PC-3 (cell line): ENCODE measurements at regions not wholly inside any gene's neighbourhood (a gene's known extent, or its start where the extent isn't known, plus 50 kb on each side); places are given as distances from the start of the nearest gene placed in this dataset.

Experiments used
- EZH2 ChIP-seq: fragments of 300-600 bp; sonication (generic); IDR thresholded peaks from one replicate; pipeline ENCODE4 v1.6.1; 2017; ENCODE audit warnings: antibody characterized with exemption, mild to moderate bottlenecking, low read length; ENCODE audit not compliant: unreplicated experiment
- TF ChIP-seq, protein P1 (sequence below): fragments of 300-600 bp; sonication (generic); conservative IDR thresholded peaks from 2 replicates; pipeline ENCODE4 v1.5.1; 2017; ENCODE audit warnings: antibody characterized with exemption, low read depth, mild to moderate bottlenecking, low read length

DNA sequence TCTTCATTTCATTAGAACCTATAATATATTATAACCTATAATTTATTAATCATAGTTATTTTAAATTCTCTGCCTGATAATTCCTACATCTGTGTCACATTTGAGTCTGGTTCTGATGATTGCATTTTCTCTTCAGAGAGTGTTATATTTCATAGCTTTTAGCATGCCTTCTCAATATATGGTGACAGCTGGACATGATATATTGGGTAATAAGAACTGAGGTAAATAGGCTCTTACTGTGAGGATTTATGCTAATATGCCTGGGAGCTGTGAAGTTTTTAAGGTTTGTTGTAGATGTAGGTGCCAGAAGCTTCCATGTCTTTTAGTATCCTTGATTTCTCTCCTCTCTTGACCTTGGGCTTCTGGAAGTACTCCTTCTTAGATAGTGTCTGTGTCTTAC lies 325.9 kb upstream of the SEMA3D start:
- TF ChIP-seq, protein P1, sequence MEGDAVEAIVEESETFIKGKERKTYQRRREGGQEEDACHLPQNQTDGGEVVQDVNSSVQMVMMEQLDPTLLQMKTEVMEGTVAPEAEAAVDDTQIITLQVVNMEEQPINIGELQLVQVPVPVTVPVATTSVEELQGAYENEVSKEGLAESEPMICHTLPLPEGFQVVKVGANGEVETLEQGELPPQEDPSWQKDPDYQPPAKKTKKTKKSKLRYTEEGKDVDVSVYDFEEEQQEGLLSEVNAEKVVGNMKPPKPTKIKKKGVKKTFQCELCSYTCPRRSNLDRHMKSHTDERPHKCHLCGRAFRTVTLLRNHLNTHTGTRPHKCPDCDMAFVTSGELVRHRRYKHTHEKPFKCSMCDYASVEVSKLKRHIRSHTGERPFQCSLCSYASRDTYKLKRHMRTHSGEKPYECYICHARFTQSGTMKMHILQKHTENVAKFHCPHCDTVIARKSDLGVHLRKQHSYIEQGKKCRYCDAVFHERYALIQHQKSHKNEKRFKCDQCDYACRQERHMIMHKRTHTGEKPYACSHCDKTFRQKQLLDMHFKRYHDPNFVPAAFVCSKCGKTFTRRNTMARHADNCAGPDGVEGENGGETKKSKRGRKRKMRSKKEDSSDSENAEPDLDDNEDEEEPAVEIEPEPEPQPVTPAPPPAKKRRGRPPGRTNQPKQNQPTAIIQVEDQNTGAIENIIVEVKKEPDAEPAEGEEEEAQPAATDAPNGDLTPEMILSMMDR: no peak
- no peak for TF ChIP-seq EZH2
